Brain pericyte (primary cell): ENCODE measurements at regions not wholly inside any gene's neighbourhood (a gene's known extent, or its start where the extent isn't known, plus 50 kb on each side); places are given as distances from the start of the nearest gene placed in this dataset.
"Not testable (repeated sequence)": the region's sequence is repeated elsewhere in the genome, so short reads cannot be mapped to it uniquely, and the experiment has no call there.

Experiments
- DNase-seq: peaks from one replicate; pipeline ENCODE4 v3.0.0-alpha.2; 2012; ENCODE audit warnings: low read depth, low spot score

GRCh38 chr3:164927728-164928127 lies 150.6 kb downstream of the SI start:
- DNase-seq = no peak

GRCh38 chr3:164918905-164919304 lies 159.4 kb downstream of the SI start:
- DNase-seq = no peak

- no peak for DNase-seq
Observed at GRCh38 chr3:164912916-164913315, 165.4 kb downstream of the SI start.

GRCh38 chr3:164903820-164904451 lies 174.4 kb downstream of the SI start:
- DNase-seq = no peak

GRCh38 chr3:164897342-164897741 lies 181.0 kb downstream of the SI start:
- no peak for DNase-seq

DNA sequence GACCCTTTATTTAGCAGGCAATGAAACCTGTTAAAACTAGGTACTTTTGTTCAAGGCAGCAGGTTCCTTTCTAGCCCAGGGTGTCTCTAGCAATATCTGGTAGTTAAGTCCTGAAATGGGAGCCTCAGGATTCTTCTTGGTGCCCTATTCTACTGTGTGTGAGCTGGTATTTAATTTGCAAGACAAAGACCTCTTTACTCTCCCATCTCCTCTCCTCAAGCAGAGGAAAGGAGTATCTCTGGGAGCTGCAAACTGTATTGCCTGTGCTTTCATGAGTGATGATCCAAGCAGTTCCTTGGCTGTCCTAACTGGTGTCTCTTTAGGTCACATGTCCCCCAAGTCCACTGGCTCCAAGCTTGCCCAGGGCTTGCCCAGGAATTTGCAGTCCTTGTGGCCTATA lies 188.2 kb downstream of the SI start:
- DNase-seq = no peak

DNA sequence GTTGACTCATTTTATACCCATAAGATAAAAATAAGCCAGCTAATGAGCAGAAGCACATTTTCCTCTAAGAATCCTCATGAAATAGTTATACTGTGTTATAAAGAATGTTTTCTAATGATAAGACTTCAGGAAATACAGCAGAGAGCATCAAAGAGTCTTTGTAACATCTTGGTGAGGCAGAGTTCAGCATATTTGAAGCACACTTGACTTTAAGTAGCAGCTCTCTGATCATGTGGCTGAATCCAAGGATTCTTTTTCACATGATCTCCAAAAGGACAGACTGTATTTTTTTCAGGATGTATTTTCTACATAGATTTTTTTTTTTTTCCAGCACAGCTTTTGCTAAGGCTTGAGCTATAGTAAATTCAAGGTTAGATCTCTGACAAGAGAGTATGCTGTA lies 195.1 kb downstream of the SI start:
- DNase-seq = no peak

- DNase-seq = no peak
Observed at GRCh38 chr3:164879201-164879600, 199.1 kb downstream of the SI start.

DNA sequence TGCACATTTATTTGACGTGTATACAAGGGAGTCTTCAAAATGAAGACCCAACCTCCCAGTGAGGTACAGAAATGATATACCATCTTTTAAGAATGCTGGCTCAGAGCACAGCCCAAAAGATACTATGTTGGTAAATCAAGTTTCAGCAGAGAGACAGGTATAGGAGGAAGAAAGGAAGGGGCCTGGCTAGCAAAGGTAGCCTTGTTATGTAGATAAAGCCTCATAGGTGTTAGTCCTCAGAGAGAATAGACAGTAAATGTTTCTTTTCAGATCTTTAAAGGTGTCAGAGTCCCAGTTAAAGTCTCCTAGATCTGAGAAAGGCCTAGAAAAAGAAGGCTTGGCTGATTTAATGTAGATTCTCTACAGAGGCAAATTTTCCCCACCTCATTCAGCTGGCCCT lies 213.8 kb downstream of the SI start:
- DNase-seq = no peak

DNA sequence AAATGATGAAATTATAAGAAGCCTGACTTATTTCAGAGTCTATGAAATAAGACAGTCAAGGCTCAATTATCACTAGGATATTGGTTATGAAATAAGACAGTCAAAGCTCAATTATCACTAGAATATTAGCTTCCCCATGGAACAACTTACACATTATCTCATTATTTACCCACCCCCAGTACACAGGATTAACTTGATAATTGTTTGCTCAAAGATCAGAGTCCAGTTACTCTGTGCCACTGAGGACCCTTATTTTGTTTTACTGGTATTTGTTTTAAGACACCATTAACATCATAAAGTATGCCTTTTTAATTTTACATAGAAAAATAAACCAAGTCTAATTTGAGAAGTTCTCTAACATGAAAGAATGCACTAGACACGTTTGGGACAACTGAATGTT lies 225.4 kb downstream of the SI start:
- no peak for DNase-seq

DNA sequence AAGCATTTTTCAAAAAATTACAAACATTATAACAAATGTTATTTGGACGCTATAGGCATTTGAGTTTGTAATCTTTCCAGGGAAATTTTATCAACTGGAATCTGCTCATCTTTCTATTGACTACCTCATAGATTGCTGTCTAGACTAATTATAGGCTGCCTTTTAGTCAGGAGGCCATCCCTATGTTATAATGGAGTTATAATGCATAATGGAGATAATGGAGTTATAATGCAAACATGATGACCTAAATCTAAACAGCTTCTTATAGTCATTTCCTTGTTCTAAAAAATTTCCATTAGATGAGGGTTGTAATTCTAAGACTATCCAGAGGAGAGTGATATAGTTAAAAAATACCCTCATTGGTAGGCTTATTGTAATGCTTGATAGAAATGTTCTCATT lies 226.4 kb downstream of the SI start:
- DNase-seq = no peak

- DNase-seq = no peak
Observed at GRCh38 chr3:164851204-164851603, 227.1 kb downstream of the SI start.

DNA sequence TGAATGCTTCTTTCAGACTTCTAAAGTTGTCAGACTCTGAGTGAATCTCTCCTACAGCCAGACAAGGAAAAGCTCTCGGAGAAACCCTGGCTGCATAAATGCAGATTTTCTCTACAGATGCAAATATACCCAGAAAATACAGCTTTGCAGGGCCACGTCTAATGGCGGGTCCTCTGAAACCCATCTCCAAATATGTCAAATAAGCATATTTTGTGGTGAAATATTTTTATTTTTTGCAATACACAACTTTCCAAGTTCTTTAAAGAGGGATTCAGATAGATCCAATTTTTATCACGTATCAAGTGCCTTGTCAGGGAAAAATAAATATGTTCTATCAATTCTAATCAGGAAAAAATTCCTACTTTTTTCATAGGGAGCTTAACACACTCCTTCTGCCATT lies 229.4 kb downstream of the SI start:
- no peak for DNase-seq

DNA sequence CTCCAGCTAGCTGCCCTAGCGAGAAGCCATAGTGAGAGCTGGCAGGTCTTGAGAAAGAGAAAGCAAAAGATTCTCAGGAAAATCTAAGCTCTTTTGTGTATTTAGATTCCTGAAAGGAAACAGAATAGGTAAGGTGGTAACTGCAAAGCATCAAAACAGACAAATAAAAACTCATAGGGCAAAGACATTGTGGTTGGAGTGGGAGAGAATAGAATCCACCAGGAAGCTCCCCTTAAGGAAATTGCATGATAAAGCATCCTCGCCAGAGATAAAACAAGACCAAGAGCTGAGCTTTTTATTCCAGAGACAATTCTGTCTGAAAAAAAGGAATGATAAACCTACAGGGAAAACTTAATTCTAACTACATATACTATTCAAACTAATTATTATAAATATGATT lies 232.6 kb downstream of the SI start:
- DNase-seq = no peak

- DNase-seq = no peak
Observed at GRCh38 chr3:164832216-164832615, 246.1 kb downstream of the SI start.

DNA sequence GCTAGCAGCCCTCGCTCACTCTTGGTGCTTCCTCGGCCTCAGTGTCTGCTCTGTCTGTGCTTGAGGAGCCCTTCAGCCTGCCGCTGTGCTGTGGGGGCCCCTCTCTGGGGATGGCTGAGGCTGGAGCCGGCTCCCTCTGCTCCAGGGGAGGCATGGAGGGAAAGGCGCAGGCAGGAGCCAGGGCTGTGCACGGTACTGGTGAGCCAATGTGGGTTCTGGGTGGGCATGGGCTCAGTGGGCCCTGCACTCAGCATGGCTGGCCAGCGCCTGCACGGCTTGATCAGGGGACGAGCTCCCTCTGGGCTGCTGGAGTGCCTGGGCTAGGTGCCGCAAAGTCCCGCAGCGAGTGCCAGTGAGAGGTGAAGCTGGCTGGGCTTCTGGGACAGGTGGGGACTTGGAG lies 260.0 kb downstream of the SI start:
- DNase-seq = no peak

DNA sequence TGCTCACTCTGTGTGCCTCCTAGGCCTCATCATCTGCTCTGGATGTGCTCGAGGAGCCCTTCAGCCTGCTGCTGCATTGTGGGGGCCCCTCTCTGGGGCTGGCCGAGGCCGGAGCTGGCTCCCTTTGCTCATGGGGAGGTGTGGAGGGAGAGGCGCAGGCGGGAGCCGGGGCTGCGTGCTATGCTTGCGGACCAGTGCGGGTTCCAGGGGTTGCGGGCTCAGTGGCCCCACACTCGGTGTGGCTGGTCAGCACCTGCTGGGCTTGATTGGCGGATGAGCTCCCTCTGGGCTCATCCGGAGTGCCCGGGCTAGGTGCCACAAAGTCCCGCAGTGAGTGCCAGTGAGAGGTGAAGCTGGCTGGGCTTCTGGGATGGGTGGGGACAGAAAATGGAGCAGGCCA lies 264.2 kb downstream of the SI start:
- no peak for DNase-seq

DNA sequence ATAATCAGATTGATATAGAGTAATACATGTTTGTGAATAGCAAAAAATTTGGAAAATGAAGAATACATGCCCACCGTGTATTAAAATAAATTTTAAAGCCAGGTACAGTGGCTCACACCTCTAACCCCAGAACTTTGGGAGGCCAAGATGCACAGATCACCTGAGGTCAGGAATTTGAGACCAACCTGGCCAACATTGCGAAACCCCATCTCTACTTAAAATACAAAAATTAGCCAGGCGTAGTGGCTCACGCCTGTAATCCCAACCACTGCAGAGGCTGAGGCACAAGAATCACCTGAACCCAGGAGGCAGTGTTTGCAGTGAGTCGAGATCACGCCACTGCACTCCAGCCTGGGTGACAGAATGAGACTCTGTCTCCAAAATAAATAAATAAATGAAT lies 266.3 kb downstream of the SI start:
- DNase-seq = no peak

DNA sequence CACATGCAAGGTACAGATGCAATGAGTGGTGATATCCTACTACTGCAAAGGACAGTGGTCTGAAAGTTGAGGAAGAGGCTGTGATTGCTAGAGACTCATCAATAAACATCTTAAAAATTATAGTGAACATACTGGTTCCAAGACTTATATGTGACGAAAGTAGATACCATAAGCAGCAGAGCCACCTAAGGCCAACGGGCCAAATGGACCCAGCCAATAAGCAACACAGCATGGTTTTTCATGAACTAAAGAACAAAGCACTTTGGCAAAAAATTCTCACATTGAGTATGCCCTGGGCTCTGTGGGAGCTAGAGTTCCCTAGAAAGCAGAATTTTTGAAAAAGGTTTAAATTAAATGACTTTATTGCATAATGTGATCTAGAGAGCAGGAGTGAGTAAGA lies 272.1 kb downstream of the SI start:
- no peak for DNase-seq

DNA sequence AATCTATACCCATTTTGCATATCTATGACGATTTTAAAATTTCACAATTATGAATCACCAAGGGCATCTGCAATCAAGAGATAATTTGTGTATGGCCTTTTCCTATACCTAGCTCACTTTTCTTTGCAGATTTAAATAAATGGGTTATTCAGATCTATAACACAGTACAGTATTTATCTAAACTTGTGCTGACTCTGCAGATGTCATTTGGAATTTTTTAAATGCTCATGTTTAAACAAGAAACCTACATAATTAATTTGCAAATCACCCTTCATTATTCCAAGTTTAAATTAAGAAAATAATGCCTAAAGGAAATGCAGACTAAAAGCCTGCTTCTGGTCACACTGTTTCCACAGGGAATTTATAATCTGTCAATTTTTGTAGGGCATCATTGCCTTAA lies 284.2 kb downstream of the SI start:
- DNase-seq = no peak

- no peak for DNase-seq
Observed at GRCh38 chr3:164791263-164791662, 287.0 kb downstream of the SI start.

DNA sequence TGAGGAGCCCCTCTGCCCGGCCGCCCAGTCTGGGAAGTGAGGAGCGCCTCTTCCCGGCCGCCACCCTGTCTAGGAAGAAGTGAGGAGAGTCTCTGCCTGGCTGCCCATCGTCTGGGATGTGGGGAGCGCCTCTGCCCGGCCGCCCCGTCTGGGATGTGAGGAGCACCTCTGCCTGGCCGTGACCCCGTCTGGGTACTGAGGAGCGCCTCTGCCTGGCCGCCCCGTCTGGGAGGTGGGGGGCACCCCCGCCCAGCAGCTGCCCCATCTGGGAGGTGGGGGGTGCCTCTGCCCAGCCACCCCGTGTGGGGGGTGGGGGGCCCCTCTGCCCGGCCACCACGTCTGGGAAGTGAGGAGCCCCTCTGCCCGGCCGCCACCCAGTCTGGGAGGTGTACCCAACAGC lies 293.9 kb downstream of the SI start:
- not testable (repeated sequence) for DNase-seq

- DNase-seq = no peak
Observed at GRCh38 chr3:164781755-164782154, 296.5 kb downstream of the SI start.

GRCh38 chr3:164779816-164780215 lies 298.5 kb downstream of the SI start:
- DNase-seq = no peak
